Activated naive CD8-positive, alpha-beta T cell treated with anti-CD3 and anti-CD28 coated beads, Interleukin-2, amount 50 U/mL, for 16 hours (primary cell): ENCODE measurements at regions not wholly inside any gene's neighbourhood (a gene's known extent, or its start where the extent isn't known, plus 50 kb on each side); places are given as distances from the start of the nearest gene placed in this dataset.

Experiments
- DNase-seq: peaks from one replicate; pipeline ENCODE4 v3.0.0-alpha.2; 2020; ENCODE audit warnings: low read depth, low spot score

DNA sequence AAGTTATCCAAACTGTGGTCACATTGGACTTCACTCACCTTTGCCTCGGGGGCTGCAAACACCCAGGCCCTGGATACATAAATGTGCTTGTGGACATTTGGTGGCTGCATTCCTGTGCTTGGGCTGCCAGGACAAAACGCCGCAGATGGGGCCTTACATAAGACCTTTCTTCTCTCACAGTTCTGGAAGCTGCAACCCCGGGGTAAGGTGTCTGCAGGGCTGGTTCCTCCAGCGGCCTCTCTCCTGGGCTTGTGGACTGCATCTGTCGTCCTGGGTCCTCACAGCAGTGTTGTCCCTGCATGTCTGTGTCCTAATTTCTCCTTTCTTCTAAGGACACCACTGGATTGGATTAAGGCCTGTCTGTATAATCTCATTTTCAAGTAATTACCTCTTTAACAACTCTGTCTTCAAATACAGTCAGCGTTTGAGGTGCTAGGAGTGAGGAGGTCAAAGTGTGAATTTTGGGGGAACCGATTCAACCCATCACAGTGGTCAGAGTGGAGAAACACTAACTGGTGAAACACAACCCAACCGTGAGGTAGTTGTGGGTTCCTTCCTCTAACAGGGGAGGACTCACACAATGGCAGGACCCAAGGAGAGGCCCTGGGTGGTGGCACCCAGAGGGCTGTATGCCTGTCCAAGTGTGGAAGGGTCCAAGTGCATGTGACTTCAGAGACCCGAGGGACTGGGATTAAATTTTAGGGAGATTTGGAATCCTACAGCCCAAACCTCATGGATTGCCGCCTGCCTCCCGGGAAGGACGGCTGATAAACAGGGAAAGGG is 415.6 kb downstream of the IRX2 start:
- no peak for DNase-seq

DNA sequence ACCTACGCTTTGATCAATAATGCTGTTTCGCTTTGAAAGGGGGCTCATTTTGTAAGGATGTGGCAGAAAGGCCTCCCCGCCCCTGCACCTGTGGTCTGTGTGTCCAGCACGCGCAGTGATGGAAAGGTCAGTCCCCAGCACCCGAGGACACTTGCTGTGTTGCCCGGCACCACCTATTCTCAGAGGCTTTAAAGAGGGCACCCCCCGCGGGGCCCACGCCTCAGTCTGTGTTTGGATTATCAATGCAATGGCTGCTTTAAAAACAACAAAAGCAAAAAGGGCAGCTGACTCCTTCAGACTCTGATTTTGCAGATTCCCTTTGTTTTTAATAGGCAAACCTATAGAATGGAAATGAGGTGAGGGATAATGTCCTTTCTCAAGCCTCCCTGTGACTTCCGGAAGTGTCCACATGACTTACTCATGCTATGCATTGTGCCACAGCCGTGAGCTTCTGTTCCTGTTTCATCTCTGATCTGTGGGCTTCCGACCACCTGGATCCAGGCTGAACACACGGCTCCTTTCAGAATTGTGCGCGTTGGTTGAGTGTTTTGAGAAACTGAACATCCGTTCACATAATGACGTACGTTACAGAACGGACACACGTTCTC is 416.2 kb downstream of the IRX2 start:
- no peak for DNase-seq

DNA sequence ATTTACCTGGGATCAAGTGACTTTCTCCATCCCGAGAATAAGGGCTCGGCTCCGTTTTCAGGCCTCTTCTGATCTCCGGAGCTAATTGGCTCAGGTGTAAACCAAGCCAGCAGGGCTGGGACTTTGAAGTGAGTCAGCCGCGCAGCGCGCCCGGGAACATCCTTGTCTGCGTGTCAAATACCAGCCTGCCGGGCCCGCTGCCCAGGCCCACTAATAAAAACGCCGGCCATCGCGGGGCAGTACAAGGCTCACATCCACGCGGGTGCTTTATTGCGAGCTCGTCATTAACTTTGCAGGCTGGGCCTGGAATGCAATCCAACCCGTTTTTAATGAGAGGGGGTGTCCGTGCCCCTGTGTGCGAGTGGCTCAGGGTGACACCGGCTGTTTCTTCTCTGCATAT is 416.8 kb downstream of the IRX2 start:
- no peak for DNase-seq

DNA sequence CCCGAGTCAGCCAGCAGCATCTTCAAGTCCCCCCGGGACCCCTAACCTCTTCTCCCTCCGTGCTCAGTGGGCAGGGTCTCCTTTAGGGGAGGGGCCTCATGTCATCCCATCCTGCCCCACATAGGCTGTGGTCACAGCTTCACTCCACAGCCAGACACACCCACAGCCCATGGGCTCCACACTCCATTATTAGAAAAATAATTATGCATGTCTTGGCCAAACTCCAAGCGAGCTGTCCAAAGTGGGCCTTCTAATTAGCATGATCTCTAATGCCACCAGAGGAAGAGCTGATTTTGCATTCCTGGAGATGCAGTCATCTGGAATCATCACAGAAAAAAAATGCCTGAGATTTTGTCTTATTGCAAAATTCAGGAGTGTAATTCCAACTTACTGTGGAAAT is 418.2 kb downstream of the IRX2 start:
- DNase-seq, result no peak

DNA sequence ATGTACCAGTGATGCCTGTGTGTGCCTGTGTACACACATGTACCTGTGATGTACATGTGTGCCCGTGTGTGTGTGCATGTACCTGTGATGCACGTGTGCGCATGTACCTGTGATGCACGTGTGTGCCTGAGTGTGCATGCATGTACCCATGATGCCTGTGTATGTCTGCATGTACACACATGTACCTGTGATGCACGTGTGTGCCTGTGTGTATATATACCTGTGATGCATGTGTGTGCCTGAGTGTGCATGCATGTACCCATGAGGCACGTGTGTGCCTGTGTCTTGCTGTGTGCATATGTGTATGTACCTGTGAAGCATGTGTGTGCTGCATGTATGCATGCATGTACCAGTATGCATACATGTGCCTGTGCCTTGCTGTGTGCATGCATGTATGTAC is 419.0 kb downstream of the IRX2 start:
- DNase-seq, result no peak

DNA sequence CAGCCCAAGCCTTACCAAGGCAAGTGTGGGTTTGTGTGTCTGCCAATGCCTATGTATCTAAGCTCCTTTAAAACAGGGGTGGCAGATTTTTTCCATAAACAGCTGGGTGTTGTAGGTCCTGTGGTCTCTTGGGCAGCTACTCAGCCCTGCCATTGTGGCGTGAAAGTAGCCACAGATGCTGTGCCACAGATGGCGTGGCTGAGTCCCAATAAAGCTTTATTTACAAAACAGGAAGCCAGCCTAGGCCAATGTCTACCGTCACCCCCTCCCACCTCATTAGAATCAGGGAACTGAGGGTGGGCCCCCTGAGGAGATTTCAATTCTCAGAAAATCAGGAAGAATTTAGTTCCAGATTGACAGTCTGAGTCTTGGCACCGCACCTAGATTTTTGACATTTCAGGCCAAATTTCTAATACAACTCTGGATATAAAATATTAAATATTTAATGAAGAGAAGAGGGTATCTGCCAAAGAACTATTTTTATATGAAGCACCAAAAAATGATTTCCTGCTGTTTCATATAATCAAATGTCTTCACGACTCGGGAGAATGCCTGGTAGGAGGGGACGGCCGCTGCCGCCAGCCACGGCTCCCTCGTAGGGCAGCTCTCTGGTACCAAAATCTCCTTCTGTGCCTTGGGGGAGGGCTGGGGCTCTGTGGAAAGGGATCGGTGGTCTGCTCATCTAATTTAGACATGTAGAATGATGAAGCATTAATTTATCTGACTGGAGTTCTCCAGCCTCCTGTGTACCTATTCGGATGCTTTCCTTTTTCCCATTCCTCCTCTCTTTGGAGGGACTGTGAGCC is 420.9 kb downstream of the IRX2 start:
- no peak for DNase-seq

DNA sequence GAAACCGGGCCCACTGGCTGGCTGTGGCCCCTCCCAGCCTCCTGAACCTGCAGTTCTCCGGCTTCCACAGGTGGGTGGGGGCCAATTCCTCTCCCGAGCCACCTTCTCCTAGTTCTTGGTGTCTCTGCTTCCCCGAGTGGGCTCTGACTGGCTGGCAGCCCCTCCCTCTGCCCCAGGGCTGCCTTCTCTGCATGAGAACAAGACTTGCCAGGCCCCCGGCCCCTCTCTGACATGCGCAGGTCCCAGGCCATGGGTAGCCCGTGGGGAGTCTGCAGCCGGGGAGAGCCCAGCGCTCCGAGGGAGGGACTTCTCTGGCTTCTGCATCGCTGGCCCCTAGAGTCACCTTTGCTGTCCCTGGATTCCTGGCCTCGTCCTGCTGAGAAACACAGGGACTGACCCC is 421.7 kb downstream of the IRX2 start:
- no peak for DNase-seq

DNA sequence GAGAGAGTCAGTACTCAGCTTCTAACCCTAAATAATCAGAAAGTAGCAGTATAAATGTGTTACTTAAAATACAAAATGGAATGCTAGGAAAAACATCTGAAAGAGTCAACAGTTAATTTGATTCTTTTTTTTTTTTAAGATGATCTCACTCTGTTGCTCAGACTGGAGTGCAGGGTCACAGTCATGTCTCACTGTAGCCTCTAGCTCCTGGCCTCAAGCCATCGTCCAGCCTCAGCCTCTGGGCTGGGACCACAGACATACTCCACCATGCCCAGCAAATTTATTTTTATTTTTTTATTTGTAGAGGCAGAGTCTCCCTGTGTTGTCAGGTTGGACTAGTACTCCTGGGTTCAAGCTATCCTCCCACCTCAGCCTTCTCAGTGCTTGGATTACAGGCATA is 424.9 kb downstream of the IRX2 start:
- DNase-seq, result no peak

DNA sequence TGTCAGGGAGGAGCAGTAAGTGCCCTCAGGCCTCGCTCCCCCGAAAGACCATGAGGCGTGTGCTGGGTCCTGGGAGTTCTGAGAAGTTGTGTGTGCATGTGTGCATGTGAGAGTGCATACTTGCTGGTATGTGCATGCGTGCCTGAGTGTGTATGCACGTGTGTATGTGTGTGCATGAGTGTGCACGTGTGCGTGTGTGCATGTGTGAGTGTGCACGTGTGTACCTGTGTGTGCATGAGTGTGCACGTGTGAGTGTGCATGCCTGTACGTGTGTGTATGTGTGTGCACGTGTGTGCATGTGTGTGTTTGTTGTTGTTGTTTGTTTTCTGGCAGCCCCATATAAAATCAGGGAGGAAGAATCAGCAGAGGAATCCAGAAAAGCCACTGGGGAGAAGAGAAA is 426.7 kb downstream of the IRX2 start:
- no peak for DNase-seq

DNA sequence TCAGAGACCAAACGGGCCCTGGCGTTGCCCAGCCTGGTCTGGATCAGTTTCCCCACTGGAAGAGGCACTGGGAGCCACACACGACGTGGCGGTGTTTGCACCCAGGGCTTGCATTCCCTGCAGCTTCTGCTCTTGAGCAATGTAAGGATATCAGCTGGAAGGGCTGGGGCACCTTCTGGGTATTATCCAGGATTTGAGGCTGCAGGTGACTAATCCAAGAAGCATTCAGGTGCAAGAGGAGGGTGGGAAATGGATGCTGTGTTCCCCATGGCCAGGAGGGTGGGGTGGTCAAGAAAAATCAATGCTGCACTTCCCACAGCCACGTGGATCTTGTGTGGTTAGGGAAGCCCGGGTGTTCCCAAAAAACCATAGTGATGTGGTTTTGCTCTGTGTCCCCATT is 430.9 kb downstream of the IRX2 start:
- no peak for DNase-seq

DNA sequence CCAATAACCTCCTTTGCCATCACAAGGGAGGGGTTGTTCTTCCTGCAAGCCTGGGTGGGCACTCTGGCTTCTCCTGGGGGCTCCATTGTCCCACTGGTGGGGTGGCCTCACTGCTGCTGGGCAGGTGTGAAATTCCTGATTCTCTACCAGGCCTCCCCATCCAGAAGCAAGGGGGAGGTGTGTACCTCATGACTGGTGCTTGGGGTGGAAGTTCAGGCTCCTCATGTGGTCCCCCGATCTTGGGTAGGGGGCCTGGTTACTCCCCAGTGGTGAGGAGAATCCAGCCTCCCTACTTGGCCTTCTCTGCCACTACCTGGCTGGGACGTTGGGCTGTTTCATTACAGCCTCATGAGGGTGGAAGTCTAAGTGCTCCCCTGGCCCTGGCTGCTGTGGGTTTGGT is 433.9 kb downstream of the IRX2 start:
- no peak for DNase-seq

DNA sequence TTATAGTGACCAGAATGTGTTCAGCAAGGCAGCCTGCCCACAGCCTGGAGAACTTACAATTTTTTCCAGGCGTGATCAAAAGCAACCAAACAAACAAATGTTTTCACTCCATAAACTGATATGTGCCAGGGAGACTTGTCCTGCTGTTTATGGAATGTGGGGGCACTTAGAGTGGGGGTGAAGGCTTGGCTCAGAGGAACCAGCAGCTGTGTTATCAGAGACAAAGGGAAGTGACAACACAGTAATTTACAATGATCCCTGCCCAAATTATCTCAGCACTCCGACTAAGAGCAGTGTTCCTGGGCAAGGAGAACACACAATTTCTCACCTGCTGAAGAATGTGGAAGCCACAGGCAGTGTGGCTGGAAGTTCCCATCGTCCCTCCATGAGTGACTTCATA is 429.1 kb upstream of the IRX4 start:
- no peak for DNase-seq

DNA sequence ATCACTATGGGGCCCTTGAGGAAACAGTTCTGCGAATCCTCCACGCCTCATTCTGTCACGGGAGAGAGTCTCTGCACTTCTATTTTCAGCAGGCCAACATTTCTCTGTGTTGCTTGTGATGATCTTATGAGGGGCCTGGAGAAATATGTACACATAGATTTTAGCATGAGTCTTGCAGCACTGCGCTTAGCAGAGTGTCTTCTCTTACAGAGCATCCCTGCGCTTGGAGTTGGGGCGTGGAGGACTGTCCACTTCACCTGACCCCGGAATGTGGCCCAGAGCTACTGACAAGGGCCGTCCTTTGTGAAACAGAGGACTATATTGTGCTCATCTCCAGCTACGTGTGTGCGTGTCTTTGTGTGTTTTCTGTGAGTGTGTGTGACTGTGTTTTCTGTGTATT is 428.2 kb upstream of the IRX4 start:
- DNase-seq, result no peak

DNA sequence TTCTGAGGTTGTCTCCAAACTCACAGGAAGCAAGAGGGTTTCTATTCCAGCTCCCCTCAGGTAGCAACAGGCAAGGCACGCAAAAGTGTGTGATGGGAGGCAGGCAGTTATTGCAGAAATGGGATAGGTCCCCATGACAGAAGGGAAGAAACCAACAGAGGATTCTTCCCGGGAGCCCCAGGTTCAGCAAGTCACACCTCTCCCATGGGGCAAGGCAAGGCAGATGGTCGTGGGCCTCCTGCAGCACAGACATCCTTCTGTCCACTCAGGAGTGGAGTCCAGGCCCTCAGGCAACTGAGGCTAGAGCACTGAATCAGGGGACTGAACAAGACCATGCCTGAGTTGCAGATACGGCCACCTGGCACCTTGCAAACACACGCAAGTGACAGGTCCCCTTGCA is 424.9 kb upstream of the IRX4 start:
- DNase-seq, result no peak

DNA sequence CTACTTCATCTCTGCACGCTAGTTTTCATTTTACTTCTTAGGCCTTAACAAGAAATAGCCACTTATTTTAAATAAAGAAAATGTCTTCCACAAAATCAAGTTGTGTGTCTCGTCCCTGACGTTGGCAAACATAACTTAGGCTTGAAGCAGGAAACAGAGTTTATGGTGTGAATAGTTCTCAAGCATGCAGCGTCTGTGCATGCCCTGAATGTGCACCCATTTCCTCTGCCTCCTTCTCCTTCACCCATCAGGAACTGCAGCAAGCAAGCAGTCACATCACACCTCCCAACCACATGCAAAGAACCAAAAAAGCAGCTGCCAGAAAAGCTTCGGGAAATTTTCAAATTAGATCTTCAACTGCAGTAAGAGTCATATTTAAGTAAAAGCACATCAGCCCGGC is 424.0 kb upstream of the IRX4 start:
- DNase-seq, result no peak

DNA sequence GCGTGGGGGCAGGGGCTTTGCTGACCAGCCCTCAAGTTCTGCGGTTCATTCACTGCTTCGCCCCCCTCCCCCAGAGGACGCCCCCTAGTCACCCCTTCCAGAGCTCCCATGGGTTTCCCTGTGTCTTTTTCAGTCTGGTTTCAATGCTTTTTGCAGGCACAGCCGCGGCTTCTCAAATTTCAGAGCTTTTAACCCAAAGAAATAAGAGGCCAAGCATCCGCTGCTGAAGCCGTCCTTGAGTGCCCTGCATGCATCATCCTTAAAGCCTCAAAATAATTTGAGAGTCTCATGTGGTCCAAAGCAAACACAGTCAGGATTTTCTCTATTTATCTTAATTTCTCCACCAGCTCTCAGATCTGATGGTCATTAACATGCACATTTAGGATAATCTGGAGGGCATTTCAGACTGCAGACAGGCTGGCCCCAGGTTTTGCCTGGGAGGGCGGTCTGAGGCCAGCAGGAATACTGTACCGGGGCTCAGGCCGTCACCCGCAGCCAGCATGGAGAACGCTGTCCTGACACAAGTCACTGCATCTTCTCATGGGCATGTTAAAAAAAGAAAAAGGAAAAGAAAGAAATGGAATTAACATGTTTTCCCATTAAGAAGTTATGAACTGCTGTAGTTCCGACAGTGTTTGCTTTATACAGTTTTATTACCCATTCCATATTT is 420.8 kb upstream of the IRX4 start:
- no peak for DNase-seq

DNA sequence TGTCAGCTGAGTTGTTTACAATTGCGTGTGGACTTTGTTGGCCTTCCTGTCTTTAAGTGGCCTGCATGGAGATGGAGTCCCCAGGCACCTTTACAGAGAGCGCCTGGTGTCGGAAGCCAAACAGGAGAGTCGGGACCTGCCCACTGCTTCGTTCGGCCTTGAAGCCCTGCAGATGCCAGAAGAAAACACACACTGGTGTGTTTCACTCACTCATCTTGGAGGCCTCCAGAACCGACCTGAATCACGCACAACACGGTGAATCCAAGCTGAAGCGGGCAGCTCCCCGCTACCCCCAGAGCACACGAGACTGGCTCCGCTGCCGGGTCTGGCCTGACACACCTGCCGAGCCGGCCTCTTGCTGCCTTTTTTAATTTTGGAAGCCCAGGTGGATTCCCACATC is 419.4 kb upstream of the IRX4 start:
- DNase-seq, result no peak

DNA sequence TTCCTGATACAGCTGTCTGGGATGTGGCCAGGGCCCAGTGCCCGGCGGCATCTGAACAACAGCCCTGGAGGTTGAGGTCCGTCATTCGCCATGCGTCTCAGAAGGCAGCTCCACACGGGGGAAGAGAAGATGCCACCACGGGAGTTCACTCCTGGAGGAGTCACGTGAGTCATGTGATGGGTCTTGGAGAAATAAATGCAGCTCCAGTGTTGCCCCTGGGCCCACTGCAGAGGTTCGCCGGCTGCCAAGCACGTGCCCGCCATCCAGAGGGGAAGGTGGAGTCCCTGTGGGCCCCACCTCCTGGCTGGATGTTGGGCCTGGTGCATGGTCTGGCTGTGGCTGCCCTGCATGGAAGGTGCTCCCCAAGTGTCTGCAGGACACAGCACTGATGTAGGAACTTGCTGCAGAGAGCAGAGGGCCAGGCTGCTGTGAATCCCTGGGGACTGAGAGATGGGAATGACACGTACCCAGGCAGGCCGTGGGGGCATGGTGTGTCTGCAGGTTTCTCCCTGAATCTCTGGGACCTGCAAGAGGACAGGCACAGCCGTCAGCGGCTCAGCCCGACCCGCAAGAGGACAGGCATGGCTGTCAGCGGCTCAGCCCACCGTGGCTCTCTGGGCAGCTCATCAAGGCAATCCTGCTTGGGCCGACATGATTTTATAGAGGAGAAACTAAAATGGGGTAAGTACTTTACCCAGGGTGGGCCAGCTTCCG is 418.3 kb upstream of the IRX4 start:
- no peak for DNase-seq

DNA sequence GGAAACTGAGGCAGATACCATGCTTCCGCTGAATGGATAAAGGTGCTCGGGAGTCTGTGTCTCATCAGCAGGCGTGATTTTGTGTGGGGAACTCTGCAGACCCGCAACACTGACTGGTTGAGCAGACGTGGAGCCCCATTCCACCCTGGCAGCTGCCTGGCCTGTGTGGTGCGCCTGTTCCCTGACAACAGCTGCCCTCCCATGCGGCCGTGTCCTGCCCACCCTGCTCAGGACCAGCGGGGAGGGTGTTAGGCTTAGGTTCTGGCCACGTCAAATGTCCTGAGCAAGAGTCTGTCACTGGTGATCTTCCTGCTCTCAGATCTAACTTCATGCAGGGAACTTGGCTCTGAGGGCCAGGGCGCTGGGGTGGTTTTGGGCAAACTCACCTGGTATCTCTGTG is 417.7 kb upstream of the IRX4 start:
- DNase-seq, result no peak

DNA sequence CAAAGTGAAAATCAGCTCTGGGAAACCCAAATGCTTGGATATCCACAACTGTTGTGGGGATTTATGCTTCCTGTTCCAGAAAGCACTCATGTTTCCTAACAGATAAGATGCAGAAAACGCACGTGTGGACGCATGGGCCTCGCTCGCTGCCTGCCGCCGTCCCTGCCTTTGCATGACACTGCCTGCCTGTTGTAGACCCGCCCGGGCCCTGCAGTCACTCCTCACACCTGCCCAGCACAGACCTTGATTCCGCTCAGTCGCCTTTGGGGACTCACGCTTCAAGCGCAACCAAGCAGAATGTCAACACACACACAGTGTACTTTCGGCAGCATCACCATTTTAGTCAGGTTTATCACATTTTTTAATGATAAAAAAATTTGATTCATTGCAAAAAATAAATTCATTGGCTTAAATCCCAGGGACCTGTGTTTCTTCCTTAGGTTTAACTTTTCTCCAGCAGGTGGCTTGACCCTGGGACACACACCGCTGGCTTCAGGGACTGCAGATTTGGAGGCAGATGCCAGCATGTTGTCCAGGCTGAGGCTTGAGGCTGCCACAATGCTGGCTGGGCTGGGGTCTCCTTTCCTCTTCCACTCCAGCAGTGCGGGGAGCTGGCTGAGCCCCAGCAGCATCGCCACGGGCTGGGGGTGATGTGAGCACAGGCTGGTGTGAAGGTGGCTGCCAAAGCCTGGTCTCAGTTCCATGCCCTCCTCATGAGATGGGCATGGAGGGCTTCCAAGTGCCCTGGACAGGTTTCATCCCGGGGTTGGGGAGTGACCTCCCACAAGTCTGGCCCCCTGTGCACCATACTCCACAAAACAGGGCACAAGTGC is 416.9 kb upstream of the IRX4 start:
- DNase-seq, result no peak

DNA sequence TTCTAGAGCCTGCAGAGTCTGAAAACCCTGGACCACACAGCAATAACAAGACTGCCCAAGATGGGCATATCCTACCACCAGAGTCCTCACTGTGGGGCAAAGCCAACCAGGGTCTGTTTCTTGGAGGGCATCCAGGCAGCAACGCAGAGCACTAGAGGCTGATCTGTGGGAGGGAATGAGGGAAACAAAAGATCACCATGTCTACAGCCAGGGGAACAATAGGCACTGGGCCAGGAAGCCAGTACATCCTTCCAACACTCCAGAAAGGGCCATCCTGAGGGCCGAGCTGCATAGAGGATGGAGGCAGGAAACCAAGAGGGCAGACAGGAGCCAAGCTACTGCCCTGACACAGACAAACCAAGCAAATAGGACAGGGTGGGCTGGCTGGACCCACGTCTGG is 416.1 kb upstream of the IRX4 start:
- no peak for DNase-seq
